Suprapubic skin (tissue), 4 donors: ENCODE measurements at regions not wholly inside any gene's neighbourhood (a gene's known extent, or its start where the extent isn't known, plus 50 kb on each side); places are given as distances from the start of the nearest gene placed in this dataset.

Experiments used
- EP300 ChIP-seq: sonication (generic); formaldehyde crosslinking; IDR thresholded peaks from one replicate; pipeline ENCODE4 v1.6.1; 2017; ENCODE audit warnings: antibody characterized with exemption
- POLR2AphosphoS5 ChIP-seq, 3 donors: sonication (generic); formaldehyde crosslinking; IDR thresholded peaks; one replicate each; pipeline ENCODE4 v1.6.1; 2017; ENCODE audit warnings: antibody characterized with exemption in 3 of 3

GRCh38 chr14:87508333-87508732 is 484.6 kb downstream of the GALC start:
- TF ChIP-seq EP300 (no peak), POLR2AphosphoS5 (IDR thresholded peaks at IDR 0.05) (no peak)
